Karpas-422 (cell line): ENCODE measurements at regions not wholly inside any gene's neighbourhood (a gene's known extent, or its start where the extent isn't known, plus 50 kb on each side); places are given as distances from the start of the nearest gene placed in this dataset.
A peak's percentile ranks its signal among the peaks of the same experiment; 100 is the strongest.

Source experiments
- DNase-seq: peaks from one replicate; pipeline ENCODE4 v3.0.0-alpha.2; 2015
- H2AFZ ChIP-seq: fragments of 200-600 bp; sonication (generic); 2 replicates; pipeline ENCODE4 v1.6.1; 2014; ENCODE audit warnings: antibody characterized with exemption, low read length, mixed read lengths
- H3K27ac ChIP-seq: fragments of 200-600 bp; sonication (generic); 2 replicates; pipeline ENCODE4 v1.5.1; 2014; ENCODE audit warnings: mild to moderate bottlenecking, low read length, moderate library complexity
- H3K27me3 ChIP-seq: fragments of 200-600 bp; sonication (generic); 2 replicates; pipeline ENCODE4 v1.6.1; 2014; ENCODE audit warnings: low read length, mixed read lengths
- H3K36me3 ChIP-seq: fragments of 200-600 bp; sonication (generic); 2 replicates; pipeline ENCODE4 v1.6.1; 2014; ENCODE audit warnings: low read length, mixed read lengths; ENCODE audit not compliant: insufficient read depth
- H3K4me1 ChIP-seq: fragments of 200-600 bp; sonication (generic); 2 replicates; pipeline ENCODE4 v1.6.1; 2014; ENCODE audit warnings: mild to moderate bottlenecking, low read length, mixed read lengths
- H3K4me2 ChIP-seq: fragments of 200-600 bp; sonication (generic); 2 replicates; pipeline ENCODE4 v1.6.1; 2014; ENCODE audit warnings: low read length, low read depth, mild to moderate bottlenecking; ENCODE audit not compliant: poor library complexity, severe bottlenecking
- H3K4me3 ChIP-seq: fragments of 200-600 bp; sonication (generic); 2 replicates; pipeline ENCODE4 v1.5.1; 2014; ENCODE audit warnings: mild to moderate bottlenecking, antibody characterized with exemption, low read length, mixed read lengths
- H3K79me2 ChIP-seq: fragments of 200-600 bp; sonication (generic); 2 replicates; pipeline ENCODE4 v1.6.1; 2014; ENCODE audit warnings: mild to moderate bottlenecking, low read length, mixed read lengths
- H3K9ac ChIP-seq: fragments of 200-600 bp; sonication (generic); 2 replicates; pipeline ENCODE4 v1.6.0; 2014; ENCODE audit warnings: low read length
- H3K9me2 ChIP-seq: fragments of 200-600 bp; sonication (generic), shearing (Covaris generic); replicated peaks from 2 replicates; pipeline ENCODE4 v1.6.0; 2014; ENCODE audit warnings: mild to moderate bottlenecking, low read length, moderate library complexity; ENCODE audit not compliant: insufficient read depth
- H3K9me3 ChIP-seq: fragments of 300-700, 200-600 bp; sonication (generic); 2 replicates; pipeline ENCODE4 v1.6.1; 2014; ENCODE audit warnings: low read length, mixed read lengths
- H4K20me1 ChIP-seq: fragments of 200-600 bp; sonication (generic); 2 replicates; pipeline ENCODE4 v1.6.1; 2014; ENCODE audit warnings: mild to moderate bottlenecking, antibody characterized with exemption, low read length, low read depth; ENCODE audit not compliant: insufficient read depth

DNA sequence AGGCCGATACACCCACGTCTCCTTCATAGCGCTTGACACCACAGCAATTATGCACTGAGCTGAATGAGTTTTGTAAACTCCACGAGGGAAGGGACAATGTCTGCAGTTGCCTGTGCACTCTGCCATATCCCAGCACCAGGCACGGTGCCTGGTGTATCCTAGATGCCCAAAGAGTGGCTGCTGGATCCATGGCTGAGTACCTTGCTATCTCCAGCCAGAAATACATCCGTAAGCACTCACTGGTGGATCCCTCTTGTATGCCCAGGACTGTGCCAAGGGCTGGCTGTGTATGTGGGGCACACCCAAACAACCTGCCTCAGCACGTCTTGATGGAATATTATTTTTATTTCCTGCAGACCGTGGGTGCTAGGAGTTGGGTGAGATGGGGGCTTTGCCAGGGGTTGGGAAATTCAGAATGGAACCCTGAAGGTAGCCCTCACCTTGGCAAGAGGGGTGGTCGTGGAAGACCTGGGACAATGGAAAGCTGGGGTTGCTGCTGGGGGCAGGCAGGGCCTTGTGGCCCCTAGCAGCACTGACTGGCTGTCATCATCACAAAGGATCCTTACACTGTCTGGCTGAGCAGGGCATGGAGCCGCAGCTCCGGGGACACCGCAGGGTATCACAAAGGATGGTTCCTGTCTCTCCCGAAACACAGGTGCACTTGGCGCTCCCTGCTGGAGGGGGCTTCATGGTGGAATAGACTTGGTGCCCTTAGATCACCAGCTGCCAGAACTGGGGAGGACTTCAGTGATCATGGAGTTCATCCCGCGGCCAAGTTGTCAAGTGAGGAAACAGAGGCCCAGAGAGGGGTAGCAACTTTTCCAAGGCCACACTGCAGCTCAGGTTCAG, 131.3 kb downstream of the URI1 start:
- peaks cover 17% of the 10 kb centered on the region for H3K4me1 ChIP-seq
- H3K4me3 ChIP-seq = no peak overlapping the region
- H3K9me2 ChIP-seq = no peaks in the 10 kb centered on the region
- no peak overlapping the region for H3K27ac ChIP-seq
- no peaks in the 10 kb centered on the region for H3K79me2 ChIP-seq
- no peak overlapping the region for H3K4me2 ChIP-seq
- no peaks in the 10 kb centered on the region for H3K9me3 ChIP-seq
- no peaks in the 10 kb centered on the region for H3K27me3 ChIP-seq
- H3K36me3 ChIP-seq = no peaks in the 10 kb centered on the region
- no peak overlapping the region for H2AFZ ChIP-seq
- no peak for DNase-seq
- no peak overlapping the region for H3K9ac ChIP-seq
- no peaks in the 10 kb centered on the region for H4K20me1 ChIP-seq

DNA sequence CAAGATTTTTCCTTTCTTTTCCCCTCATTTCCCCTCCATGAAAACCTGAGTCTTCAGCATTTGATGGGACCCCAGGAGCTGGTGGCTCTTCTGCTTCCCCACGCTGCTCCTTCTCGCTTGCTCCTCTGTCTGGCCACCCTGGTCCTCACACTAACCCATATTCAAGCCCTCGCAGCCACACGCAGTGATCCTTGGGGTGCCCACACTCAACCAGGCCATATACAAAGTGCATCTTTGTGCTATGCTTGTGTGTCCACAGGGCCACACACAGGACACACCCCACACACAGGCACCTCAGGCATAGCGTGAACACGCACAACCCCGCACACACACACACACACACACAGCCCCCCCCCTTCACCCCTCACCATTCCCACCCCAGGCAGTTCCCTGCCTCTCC, 132.1 kb downstream of the URI1 start:
- Histone ChIP-seq H3K79me2 (no peaks in the 10 kb centered on the region), H3K9me3 (no peaks in the 10 kb centered on the region), H2AFZ (no peak overlapping the region), H3K27ac (no peak overlapping the region), H3K4me1 (peaks cover 16% of the 10 kb centered on the region), H3K9me2 (no peaks in the 10 kb centered on the region), H4K20me1 (no peaks in the 10 kb centered on the region), H3K36me3 (no peaks in the 10 kb centered on the region), H3K27me3 (no peaks in the 10 kb centered on the region), H3K4me3 (no peak overlapping the region), H3K4me2 (no peak overlapping the region), H3K9ac (no peak overlapping the region)
- no peak for DNase-seq

DNA sequence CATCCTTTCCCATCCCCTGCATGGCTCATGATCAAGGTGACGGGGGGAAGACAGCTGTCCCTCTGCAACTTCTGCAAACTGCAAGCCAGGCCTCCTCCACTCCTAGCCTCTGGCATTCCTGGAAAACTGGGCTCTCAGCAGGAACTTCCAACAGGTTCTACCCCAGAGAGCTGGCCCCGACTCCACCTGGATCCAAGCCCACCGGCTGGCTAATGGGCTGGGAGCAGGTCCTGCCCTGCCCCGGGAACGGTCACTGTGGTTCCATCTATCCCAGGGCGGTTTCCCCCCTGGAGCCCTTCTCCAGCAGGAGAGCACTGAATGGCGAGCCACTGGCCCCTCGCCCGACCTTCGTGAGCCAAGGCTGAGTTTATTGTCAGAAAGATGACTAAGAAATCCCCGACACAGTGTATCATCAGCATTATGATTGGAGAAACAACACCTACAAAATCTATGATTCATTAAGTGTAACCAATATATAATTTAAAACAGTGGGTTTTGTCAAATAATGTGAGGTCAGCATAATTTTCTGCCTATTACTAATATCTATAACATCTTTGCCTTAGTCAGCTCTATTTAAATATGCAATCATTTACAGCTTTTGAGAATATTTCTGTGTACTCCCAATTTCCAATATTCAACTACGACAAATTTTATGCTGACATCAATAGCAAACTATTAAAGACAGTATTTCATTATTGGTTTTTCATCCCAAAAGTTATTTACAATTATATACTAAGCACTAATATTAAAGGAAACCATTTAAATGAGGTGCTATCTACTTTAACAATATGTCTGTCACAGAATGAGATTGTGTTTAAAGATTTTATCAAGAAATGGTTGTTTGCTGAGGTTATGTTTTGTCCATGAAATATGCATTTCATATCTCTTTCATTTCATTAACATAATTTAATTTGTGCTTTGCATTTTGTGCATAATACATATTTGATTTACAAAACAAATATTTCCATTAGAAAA, 133.0 kb downstream of the URI1 start:
- no peaks in the 10 kb centered on the region for H3K79me2 ChIP-seq
- H4K20me1 ChIP-seq = no peaks in the 10 kb centered on the region
- no peak overlapping the region for H3K4me2 ChIP-seq
- no peak overlapping the region for H2AFZ ChIP-seq
- no peak overlapping the region for H3K4me3 ChIP-seq
- no peaks in the 10 kb centered on the region for H3K9me3 ChIP-seq
- DNase-seq = no peak
- H3K9ac ChIP-seq = no peak overlapping the region
- no peaks in the 10 kb centered on the region for H3K9me2 ChIP-seq
- H3K36me3 ChIP-seq = no peaks in the 10 kb centered on the region
- no peaks in the 10 kb centered on the region for H3K27me3 ChIP-seq
- no peak overlapping the region for H3K27ac ChIP-seq
- peaks cover 12% of the 10 kb centered on the region for H3K4me1 ChIP-seq

DNA sequence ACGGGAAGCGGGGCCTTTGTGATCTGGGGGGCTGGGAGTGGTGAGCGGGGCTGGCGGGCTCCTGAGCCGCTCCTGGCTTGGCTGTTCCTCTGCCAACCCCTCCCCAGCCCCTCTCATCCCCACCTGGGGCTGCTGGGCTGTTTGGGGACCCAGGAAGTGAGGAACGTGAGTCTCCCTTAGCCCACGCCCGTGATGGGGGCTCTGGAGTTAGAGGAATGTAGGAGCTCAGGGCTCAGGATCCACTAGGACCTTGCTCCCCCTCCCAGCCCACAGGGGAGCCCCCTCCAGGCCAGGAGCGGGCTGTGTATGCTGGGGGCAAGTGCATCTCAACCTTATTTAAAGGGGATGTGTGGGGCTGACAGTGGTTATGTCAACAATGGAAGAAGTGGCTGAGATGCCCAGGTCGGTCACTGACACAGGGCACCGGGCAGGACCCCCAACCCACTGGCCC, 134.1 kb downstream of the URI1 start:
- no peak for DNase-seq
- H3K9me3 ChIP-seq = no peaks in the 10 kb centered on the region
- H3K4me3 ChIP-seq = no peak overlapping the region
- H3K36me3 ChIP-seq = no peaks in the 10 kb centered on the region
- no peaks in the 10 kb centered on the region for H3K27me3 ChIP-seq
- no peak overlapping the region for H3K4me2 ChIP-seq
- no peaks in the 10 kb centered on the region for H3K79me2 ChIP-seq
- no peak overlapping the region for H3K27ac ChIP-seq
- H3K9ac ChIP-seq = no peak overlapping the region
- H3K9me2 ChIP-seq = no peaks in the 10 kb centered on the region
- no peak overlapping the region for H2AFZ ChIP-seq
- H4K20me1 ChIP-seq = no peaks in the 10 kb centered on the region
- peaks cover 18% of the 10 kb centered on the region for H3K4me1 ChIP-seq

DNA sequence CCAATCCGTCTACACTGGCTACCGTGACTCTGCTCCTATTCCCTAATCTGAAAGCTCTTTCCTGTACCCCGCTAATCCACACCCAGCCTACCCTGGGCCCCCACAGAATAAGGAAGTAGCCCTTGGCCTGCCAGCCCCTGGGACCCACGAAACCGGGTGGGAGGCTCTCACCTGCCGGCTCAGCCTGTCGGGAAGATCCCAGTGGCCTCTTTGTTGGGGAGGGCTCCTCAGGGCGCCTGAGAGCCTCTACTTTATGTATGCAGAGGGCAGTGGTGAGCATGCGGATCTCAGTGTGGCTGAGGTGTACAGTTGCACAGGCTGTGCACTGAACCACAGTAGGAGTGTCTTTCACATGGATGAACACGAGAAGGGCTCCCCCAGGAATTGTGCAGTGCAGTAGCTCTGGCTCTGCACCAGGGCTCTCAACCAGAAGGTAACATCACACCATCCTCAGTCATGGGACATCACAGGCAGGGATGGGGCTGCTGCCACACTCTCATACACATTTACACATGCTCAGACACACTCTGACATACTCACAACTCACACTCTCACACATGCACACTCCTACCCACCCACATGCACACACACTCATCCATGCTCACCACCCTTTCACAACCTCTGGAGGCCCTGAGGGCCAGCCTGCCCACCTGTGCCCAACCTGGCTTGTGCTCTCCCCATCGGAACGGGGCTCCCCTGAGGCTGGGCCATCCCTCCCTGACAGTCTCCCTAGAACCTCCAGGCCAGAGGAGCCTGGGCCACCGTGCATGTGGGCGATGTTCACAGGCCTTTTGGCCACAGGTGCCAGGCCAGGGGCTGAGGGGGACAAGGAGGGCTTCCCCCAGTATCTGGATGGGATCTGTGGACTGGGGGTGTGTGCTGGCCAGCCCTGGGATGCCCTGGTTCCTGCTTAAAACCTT, 135.0 kb downstream of the URI1 start:
- Histone ChIP-seq H3K4me3 (no peak overlapping the region), H3K9me3 (no peaks in the 10 kb centered on the region), H3K79me2 (no peaks in the 10 kb centered on the region), H3K4me2 (no peak overlapping the region), H3K27ac (no peak overlapping the region), H3K36me3 (no peaks in the 10 kb centered on the region), H3K9me2 (no peaks in the 10 kb centered on the region), H3K4me1 (peaks cover 23% of the 10 kb centered on the region), H3K9ac (no peak overlapping the region), H2AFZ (no peak overlapping the region), H3K27me3 (no peaks in the 10 kb centered on the region), H4K20me1 (no peaks in the 10 kb centered on the region)
- peak; percentile 74 for DNase-seq

DNA sequence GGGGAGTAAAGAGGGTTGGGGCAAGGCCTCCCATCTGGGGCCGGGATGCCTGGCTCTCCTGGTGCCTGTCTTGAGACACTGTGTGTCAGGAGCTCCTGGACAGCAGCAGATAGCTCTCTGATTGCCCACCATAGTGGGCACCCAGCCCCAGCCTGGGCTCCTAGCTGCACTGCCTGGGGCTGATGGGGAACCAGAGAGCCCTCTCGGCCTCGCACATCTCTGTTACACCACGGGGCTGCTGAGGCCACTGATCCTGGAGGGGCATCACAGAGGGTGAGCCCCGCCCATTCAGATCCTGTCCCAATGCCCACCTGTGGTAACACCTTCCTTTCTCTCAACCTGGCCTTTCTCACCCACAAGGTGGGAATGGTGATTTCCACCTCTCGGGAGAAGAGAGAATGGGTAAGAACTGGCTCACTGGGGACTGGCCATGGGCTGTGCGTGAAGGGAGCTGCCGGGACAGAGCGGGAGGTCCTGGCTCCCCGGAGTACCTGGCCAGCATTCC, 135.9 kb downstream of the URI1 start:
- Histone ChIP-seq H3K4me3 (no peak overlapping the region), H2AFZ (no peak overlapping the region), H3K27ac (no peak overlapping the region), H3K36me3 (no peaks in the 10 kb centered on the region), H3K9ac (no peak overlapping the region), H3K4me1 (peaks cover 23% of the 10 kb centered on the region), H4K20me1 (no peaks in the 10 kb centered on the region), H3K9me2 (no peaks in the 10 kb centered on the region), H3K79me2 (no peaks in the 10 kb centered on the region), H3K9me3 (no peaks in the 10 kb centered on the region), H3K27me3 (no peaks in the 10 kb centered on the region), H3K4me2 (no peak overlapping the region)
- no peak for DNase-seq

DNA sequence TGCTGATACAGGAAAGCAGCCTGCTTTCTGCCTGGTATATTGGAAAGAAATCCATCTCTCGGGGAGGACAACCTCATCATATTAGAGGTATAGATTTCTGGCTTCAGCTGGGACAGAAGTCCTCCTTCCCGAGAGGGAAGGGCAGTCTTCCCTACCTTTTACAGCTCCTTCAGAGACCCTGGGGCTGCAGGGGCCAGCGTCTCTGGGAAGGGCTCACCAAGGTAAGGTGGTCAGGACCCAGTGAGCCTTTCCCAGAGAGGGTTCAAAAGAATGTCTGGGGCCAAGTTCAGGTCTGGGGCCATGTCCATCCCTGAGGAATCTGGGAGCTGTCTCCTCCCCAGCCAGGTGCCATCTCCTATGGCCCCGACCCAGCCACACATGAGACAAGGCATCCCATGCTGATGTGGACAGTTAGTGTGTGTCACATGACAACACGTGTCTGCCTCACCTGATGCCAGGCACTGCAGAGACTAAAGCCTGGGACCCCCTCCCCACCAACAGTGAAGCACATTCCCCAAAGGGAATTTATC, 136.4 kb downstream of the URI1 start:
- no peak overlapping the region for H3K4me2 ChIP-seq

More for the DNA sequence above, 136.4 kb downstream of the URI1 start:
- Histone ChIP-seq H4K20me1 (no peaks in the 10 kb centered on the region), H3K9me3 (no peaks in the 10 kb centered on the region), H3K9me2 (no peaks in the 10 kb centered on the region), H3K79me2 (no peaks in the 10 kb centered on the region), H3K9ac (no peak overlapping the region), H3K4me3 (no peak overlapping the region), H2AFZ (no peak overlapping the region), H3K27me3 (no peaks in the 10 kb centered on the region), H3K36me3 (no peaks in the 10 kb centered on the region), H3K27ac (no peak overlapping the region), H3K4me1 (peaks cover 23% of the 10 kb centered on the region)
- no peak for DNase-seq
